HepG2 (cell line): ENCODE measurements at regions not wholly inside any gene's neighbourhood (a gene's known extent, or its start where the extent isn't known, plus 50 kb on each side); places are given as distances from the start of the nearest gene placed in this dataset.
"Not testable (repeated sequence)": the region's sequence is repeated elsewhere in the genome, so short reads cannot be mapped to it uniquely, and the experiment has no call there.

ENCODE experiments used
- CBX1 ChIP-seq: IDR thresholded peaks from one replicate; pipeline ENCODE4 v1.6.1; 2016; ENCODE audit warnings: antibody characterized with exemption, low read depth
- CBX5 ChIP-seq: sonication (generic); formaldehyde crosslinking; IDR thresholded peaks from 2 replicates; pipeline ENCODE4 v1.4.0; 2020; ENCODE audit warnings: missing genetic modification reagents, borderline replicate concordance
- DMAP1 ChIP-seq: IDR thresholded peaks from 2 replicates; pipeline ENCODE4 v1.6.1; 2016
- ELF1 ChIP-seq: sonication (generic); formaldehyde crosslinking; IDR thresholded peaks from 2 replicates; pipeline ENCODE4 v1.4.0; 2020; ENCODE audit warnings: missing genetic modification reagents
- FOSL2 ChIP-seq: sonication (generic); formaldehyde crosslinking; IDR thresholded peaks from 2 replicates; pipeline ENCODE4 v1.4.0; 2020; ENCODE audit warnings: missing genetic modification reagents
- FOXA3 ChIP-seq: IDR thresholded peaks from 2 replicates; pipeline ENCODE4 v1.6.1; 2016; ENCODE audit warnings: missing genetic modification reagents, missing compliant biosample characterization
- FOXP1 ChIP-seq, 2 experiments: fragments of 450-650 bp in 1 of 2; IDR thresholded peaks; 2 replicates each; pipeline ENCODE4 v1.6.1; 2017 to 2018; ENCODE audit warnings: antibody characterized with exemption in 1 of 2
- GATAD2A ChIP-seq: IDR thresholded peaks from 2 replicates; pipeline ENCODE4 v1.6.1; 2016
- JUND ChIP-seq: sonication (generic); formaldehyde crosslinking; IDR thresholded peaks from 2 replicates; pipeline ENCODE4 v1.8.0; 2022; ENCODE audit warnings: mild to moderate bottlenecking, missing genetic modification reagents
- NR2C2 ChIP-seq: sonication (generic); formaldehyde crosslinking; IDR thresholded peaks from 2 replicates; pipeline ENCODE4 v1.4.0; 2020; ENCODE audit warnings: missing genetic modification reagents, mild to moderate bottlenecking, moderate library complexity, borderline replicate concordance
- NR2F1 ChIP-seq, 2 experiments: fragments of 450-650 bp in 1 of 2; formaldehyde crosslinking in 1 of 2; IDR thresholded peaks; 2 replicates each; pipeline versions ENCODE4 v1.5.0 to v1.6.1; 2016 to 2020; ENCODE audit warnings: mild to moderate bottlenecking in 1 of 2, missing compliant biosample characterization in 1 of 2, missing genetic modification reagents in 1 of 2, moderate library complexity in 1 of 2
- SALL1 ChIP-seq: sonication (generic); formaldehyde crosslinking; IDR thresholded peaks from 2 replicates; pipeline ENCODE4 v1.8.0; 2022; ENCODE audit warnings: mild to moderate bottlenecking, missing genetic modification reagents
- SP5 ChIP-seq: IDR thresholded peaks from 2 replicates; pipeline ENCODE4 v1.6.1; 2016; ENCODE audit warnings: low read depth, borderline replicate concordance
- ZNF12 ChIP-seq: sonication (generic); formaldehyde crosslinking; IDR thresholded peaks from 2 replicates; pipeline ENCODE4 v1.5.0; 2020; ENCODE audit warnings: missing genetic modification reagents
- ZNF501 ChIP-seq: sonication (generic); formaldehyde crosslinking; IDR thresholded peaks from 2 replicates; pipeline ENCODE4 v1.5.1; 2020; ENCODE audit warnings: mild to moderate bottlenecking, moderate library complexity, missing genetic modification reagents
- ZNF572 ChIP-seq: sonication (generic); formaldehyde crosslinking; IDR thresholded peaks from 2 replicates; pipeline ENCODE4 v1.5.1; 2020; ENCODE audit warnings: mild to moderate bottlenecking, missing genetic modification reagents
- TF ChIP-seq, protein P1 (sequence below): IDR thresholded peaks from 2 replicates; pipeline ENCODE4 v1.6.1; 2016; ENCODE audit warnings: mild to moderate bottlenecking
- TF ChIP-seq, protein P2 (sequence below): sonication (generic); formaldehyde crosslinking; IDR thresholded peaks from 2 replicates; pipeline ENCODE4 v1.4.0; 2020; ENCODE audit warnings: missing genetic modification reagents, borderline replicate concordance
- TF ChIP-seq, protein P3 (sequence below): sonication (generic); formaldehyde crosslinking; IDR thresholded peaks from 2 replicates; pipeline ENCODE4 v1.4.0; 2020; ENCODE audit warnings: missing genetic modification reagents
- TF ChIP-seq, protein P4 (sequence below): sonication (generic); formaldehyde crosslinking; IDR thresholded peaks from 2 replicates; pipeline ENCODE4 v1.5.1; 2020; ENCODE audit warnings: mild to moderate bottlenecking, missing genetic modification reagents, moderate library complexity

DNA sequence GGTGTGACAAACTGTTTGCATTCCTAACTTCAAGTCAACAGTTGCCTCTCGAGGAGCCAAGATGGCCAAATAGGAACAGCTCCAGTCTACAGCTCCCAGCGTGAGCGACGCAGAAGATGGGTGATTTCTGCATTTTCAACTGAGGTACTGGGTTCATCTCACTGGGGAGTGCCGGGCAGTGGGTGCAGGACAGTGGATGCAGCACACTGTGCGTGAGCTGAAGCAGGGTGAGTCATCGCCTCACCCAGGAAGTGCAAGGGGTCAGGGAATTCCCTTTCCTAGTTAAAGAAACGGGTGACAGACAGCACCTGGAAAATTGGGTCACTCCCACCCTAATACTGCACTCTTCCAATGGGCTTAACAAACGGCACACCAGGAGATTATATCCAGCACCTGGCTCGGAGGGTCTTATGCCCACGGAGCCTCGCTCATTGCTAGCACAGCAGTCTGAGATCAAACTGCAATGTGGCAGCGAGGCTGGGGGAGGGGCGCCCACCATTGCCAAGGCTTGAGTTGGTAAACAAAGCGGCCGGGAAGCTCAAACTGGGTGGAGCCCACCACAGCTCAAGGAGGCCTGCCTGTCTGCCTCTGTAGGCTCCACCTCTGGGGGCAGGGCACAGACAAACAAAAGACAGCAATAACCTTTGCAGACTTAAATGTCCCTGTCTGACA lies 75.1 kb upstream of the ST3GAL5 start (continued):
- TF ChIP-seq CBX5 (CRISPR knock-in tag) = 0 out of 2 replicates have a peak, but pooled peaks have one; percentile 23
- TF ChIP-seq, protein P1, sequence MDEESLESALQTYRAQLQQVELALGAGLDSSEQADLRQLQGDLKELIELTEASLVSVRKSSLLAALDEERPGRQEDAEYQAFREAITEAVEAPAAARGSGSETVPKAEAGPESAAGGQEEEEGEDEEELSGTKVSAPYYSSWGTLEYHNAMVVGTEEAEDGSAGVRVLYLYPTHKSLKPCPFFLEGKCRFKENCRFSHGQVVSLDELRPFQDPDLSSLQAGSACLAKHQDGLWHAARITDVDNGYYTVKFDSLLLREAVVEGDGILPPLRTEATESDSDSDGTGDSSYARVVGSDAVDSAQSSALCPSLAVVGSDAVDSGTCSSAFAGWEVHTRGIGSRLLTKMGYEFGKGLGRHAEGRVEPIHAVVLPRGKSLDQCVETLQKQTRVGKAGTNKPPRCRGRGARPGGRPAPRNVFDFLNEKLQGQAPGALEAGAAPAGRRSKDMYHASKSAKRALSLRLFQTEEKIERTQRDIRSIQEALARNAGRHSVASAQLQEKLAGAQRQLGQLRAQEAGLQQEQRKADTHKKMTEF (CRISPR knock-in tag) = peak; percentile 27; the same call in 1 of the 2 replicates
- TF ChIP-seq, protein P2, sequence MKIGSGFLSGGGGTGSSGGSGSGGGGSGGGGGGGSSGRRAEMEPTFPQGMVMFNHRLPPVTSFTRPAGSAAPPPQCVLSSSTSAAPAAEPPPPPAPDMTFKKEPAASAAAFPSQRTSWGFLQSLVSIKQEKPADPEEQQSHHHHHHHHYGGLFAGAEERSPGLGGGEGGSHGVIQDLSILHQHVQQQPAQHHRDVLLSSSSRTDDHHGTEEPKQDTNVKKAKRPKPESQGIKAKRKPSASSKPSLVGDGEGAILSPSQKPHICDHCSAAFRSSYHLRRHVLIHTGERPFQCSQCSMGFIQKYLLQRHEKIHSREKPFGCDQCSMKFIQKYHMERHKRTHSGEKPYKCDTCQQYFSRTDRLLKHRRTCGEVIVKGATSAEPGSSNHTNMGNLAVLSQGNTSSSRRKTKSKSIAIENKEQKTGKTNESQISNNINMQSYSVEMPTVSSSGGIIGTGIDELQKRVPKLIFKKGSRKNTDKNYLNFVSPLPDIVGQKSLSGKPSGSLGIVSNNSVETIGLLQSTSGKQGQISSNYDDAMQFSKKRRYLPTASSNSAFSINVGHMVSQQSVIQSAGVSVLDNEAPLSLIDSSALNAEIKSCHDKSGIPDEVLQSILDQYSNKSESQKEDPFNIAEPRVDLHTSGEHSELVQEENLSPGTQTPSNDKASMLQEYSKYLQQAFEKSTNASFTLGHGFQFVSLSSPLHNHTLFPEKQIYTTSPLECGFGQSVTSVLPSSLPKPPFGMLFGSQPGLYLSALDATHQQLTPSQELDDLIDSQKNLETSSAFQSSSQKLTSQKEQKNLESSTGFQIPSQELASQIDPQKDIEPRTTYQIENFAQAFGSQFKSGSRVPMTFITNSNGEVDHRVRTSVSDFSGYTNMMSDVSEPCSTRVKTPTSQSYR = peak; percentile 88
- peak; percentile 21 for TF ChIP-seq CBX1
- TF ChIP-seq FOSL2 = peak; percentile 96
- peak; percentile 31; the same call in 1 of the 2 replicates for TF ChIP-seq SP5 (CRISPR knock-in tag)
- not testable (repeated sequence) for TF ChIP-seq FOXP1 (IDR thresholded peaks at IDR 0.05)
- TF ChIP-seq FOXP1 (CRISPR knock-in tag; IDR thresholded peaks at IDR 0.05) = peak; percentile 23; the same call in 1 of the 2 replicates
- peak; percentile 28; the same call in 1 of the 2 replicates for TF ChIP-seq ZNF501 (CRISPR knock-in tag)
- TF ChIP-seq, protein P3, sequence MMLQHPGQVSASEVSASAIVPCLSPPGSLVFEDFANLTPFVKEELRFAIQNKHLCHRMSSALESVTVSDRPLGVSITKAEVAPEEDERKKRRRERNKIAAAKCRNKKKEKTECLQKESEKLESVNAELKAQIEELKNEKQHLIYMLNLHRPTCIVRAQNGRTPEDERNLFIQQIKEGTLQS (CRISPR knock-in tag) = peak; percentile 80
- TF ChIP-seq NR2F1 (CRISPR knock-in tag; IDR thresholded peaks at IDR 0.05) = peak; percentile 36 to 46; a peak in 2 of 4 replicates
- 0 out of 2 replicates have a peak, but pooled peaks have one; percentile 8 for TF ChIP-seq GATAD2A (CRISPR knock-in tag)
- peak; percentile 79 for TF ChIP-seq JUND (CRISPR knock-in tag)
- peak; percentile 53 for TF ChIP-seq ELF1 (CRISPR knock-in tag)
- TF ChIP-seq SALL1 = peak; percentile 24; the same call in 1 of the 2 replicates
- peak; percentile 18; the same call in 1 of the 2 replicates for TF ChIP-seq FOXA3 (CRISPR knock-in tag)
- TF ChIP-seq ZNF12 (CRISPR knock-in tag) = peak; percentile 36; the same call in 1 of the 2 replicates
- 0 out of 2 replicates have a peak, but pooled peaks have one; percentile 19 for TF ChIP-seq ZNF572 (CRISPR knock-in tag)
- TF ChIP-seq, protein P4, sequence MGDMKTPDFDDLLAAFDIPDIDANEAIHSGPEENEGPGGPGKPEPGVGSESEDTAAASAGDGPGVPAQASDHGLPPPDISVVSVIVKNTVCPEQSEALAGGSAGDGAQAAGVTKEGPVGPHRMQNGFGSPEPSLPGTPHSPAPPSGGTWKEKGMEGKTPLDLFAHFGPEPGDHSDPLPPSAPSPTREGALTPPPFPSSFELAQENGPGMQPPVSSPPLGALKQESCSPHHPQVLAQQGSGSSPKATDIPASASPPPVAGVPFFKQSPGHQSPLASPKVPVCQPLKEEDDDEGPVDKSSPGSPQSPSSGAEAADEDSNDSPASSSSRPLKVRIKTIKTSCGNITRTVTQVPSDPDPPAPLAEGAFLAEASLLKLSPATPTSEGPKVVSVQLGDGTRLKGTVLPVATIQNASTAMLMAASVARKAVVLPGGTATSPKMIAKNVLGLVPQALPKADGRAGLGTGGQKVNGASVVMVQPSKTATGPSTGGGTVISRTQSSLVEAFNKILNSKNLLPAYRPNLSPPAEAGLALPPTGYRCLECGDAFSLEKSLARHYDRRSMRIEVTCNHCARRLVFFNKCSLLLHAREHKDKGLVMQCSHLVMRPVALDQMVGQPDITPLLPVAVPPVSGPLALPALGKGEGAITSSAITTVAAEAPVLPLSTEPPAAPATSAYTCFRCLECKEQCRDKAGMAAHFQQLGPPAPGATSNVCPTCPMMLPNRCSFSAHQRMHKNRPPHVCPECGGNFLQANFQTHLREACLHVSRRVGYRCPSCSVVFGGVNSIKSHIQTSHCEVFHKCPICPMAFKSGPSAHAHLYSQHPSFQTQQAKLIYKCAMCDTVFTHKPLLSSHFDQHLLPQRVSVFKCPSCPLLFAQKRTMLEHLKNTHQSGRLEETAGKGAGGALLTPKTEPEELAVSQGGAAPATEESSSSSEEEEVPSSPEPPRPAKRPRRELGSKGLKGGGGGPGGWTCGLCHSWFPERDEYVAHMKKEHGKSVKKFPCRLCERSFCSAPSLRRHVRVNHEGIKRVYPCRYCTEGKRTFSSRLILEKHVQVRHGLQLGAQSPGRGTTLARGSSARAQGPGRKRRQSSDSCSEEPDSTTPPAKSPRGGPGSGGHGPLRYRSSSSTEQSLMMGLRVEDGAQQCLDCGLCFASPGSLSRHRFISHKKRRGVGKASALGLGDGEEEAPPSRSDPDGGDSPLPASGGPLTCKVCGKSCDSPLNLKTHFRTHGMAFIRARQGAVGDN (CRISPR knock-in tag) = peak; percentile 45
- TF ChIP-seq DMAP1 (CRISPR knock-in tag) = 0 out of 2 replicates have a peak, but pooled peaks have one; percentile 25
- peak; percentile 40; the same call in 1 of the 2 replicates for TF ChIP-seq NR2C2 (CRISPR knock-in tag)
